ENCODE measurements at regions not wholly inside any gene's neighbourhood (a gene's known extent, or its start where the extent isn't known, plus 50 kb on each side); places are given as distances from the start of the nearest gene placed in this dataset.

- Histone ChIP-seq H3K27me3 (ENCODE audit: control insufficient read depth, insufficient read depth) (no peaks in the 10 kb centered on the region), H3K9me3 (ENCODE audit: control insufficient read depth, low read length) (no peaks in the 10 kb centered on the region), H3K27ac (ENCODE audit: low read length) (no peak overlapping the region), H3K4me1 (ENCODE audit: control insufficient read depth, insufficient read depth, low read length) (no peaks in the 10 kb centered on the region), H3K4me3 (ENCODE audit: low read length) (no peak overlapping the region)
- intact Hi-C loops (cut with DNase I): no loop called here
- no peak for ATAC-seq
- DNase-seq: no peak
These were observed 748.2 kb upstream of the CELF4 start for GRCh38 chr18:38313831-38314230.

- no peak for DNase-seq
- intact Hi-C loops (cut with DNase I): no loop called here
- Histone ChIP-seq H3K4me3 (ENCODE audit: low read length) (no peak overlapping the region), H3K27ac (ENCODE audit: low read length) (no peak overlapping the region), H3K9me3 (ENCODE audit: control insufficient read depth, low read length) (no peaks in the 10 kb centered on the region), H3K4me1 (ENCODE audit: control insufficient read depth, insufficient read depth, low read length) (no peaks in the 10 kb centered on the region), H3K27me3 (ENCODE audit: control insufficient read depth, insufficient read depth) (no peaks in the 10 kb centered on the region)
- WGBS: 37% methylated on average over 3 of the region's 3 CpGs
- no peak for ATAC-seq
These were observed 746.9 kb upstream of the CELF4 start for GRCh38 chr18:38312532-38312931.

- H3K27ac ChIP-seq (ENCODE audit: low read length): no peak overlapping the region
These were observed 745.3 kb upstream of the CELF4 start for GRCh38 chr18:38310936-38311335.

GRCh38 chr18:38307914-38308313, 742.3 kb upstream of the CELF4 start:
- intact Hi-C loops (cut with DNase I): no loop called here
- Histone ChIP-seq H3K9me3 (ENCODE audit: control insufficient read depth, low read length) (no peaks in the 10 kb centered on the region), H3K27me3 (ENCODE audit: control insufficient read depth, insufficient read depth) (no peaks in the 10 kb centered on the region), H3K4me1 (ENCODE audit: control insufficient read depth, insufficient read depth, low read length) (peaks cover 2% of the 10 kb centered on the region), H3K4me3 (ENCODE audit: low read length) (no peak overlapping the region), H3K27ac (ENCODE audit: low read length) (peak overlapping the region; percentile 53)
- ATAC-seq (peak; percentile 42 to 63), DNase-seq (peak in 1 of 3 donors; percentile 33)
- 55% methylated on average over 5 of the region's 5 CpGs for WGBS

More at GRCh38 chr18:38310936-38311335, 745.3 kb upstream of the CELF4 start:
- no peak overlapping the region for H3K4me3 ChIP-seq (ENCODE audit: low read length)
- no peaks in the 10 kb centered on the region for H3K27me3 ChIP-seq (ENCODE audit: control insufficient read depth, insufficient read depth)
- intact Hi-C loops (cut with DNase I): no loop called here
- H3K9me3 ChIP-seq (ENCODE audit: control insufficient read depth, low read length): no peaks in the 10 kb centered on the region
- DNase-seq: no peak
- WGBS: 74% methylated on average over 2 of the region's 2 CpGs
- no peak for ATAC-seq
- peaks cover 1% of the 10 kb centered on the region for H3K4me1 ChIP-seq (ENCODE audit: control insufficient read depth, insufficient read depth, low read length)

GRCh38 chr18:38305961-38306360, 740.4 kb upstream of the CELF4 start:
- Histone ChIP-seq H3K9me3 (ENCODE audit: control insufficient read depth, low read length) (no peaks in the 10 kb centered on the region), H3K27ac (ENCODE audit: low read length) (no peak overlapping the region), H3K4me1 (ENCODE audit: control insufficient read depth, insufficient read depth, low read length) (peaks cover 2% of the 10 kb centered on the region), H3K27me3 (ENCODE audit: control insufficient read depth, insufficient read depth) (no peaks in the 10 kb centered on the region), H3K4me3 (ENCODE audit: low read length) (no peak overlapping the region)
- ATAC-seq (no peak), DNase-seq (no peak)
- intact Hi-C loops (cut with DNase I): no loop called here
- WGBS: 79% methylated on average over 4 of the region's 4 CpGs

GRCh38 chr18:38301621-38302020, 736.0 kb upstream of the CELF4 start:
- intact Hi-C loops (cut with DNase I): no loop called here
- Histone ChIP-seq H3K9me3 (ENCODE audit: control insufficient read depth, low read length) (no peaks in the 10 kb centered on the region), H3K27me3 (ENCODE audit: control insufficient read depth, insufficient read depth) (no peaks in the 10 kb centered on the region), H3K4me1 (ENCODE audit: control insufficient read depth, insufficient read depth, low read length) (peaks cover 2% of the 10 kb centered on the region), H3K4me3 (ENCODE audit: low read length) (no peak overlapping the region), H3K27ac (ENCODE audit: low read length) (no peak overlapping the region)
- ATAC-seq: no peak
- DNase-seq: no peak

GRCh38 chr18:38297910-38298309, 732.3 kb upstream of the CELF4 start:
- intact Hi-C loops (cut with DNase I): no loop called here
- ATAC-seq (no peak), DNase-seq (no peak)
- no peaks in the 10 kb centered on the region for H3K9me3 ChIP-seq (ENCODE audit: control insufficient read depth, low read length)
- H3K27ac ChIP-seq (ENCODE audit: low read length): no peak overlapping the region
- no peaks in the 10 kb centered on the region for H3K27me3 ChIP-seq (ENCODE audit: control insufficient read depth, insufficient read depth)
- 80% methylated on average over 4 of the region's 4 CpGs for WGBS
- H3K4me3 ChIP-seq (ENCODE audit: low read length): no peak overlapping the region
- H3K4me1 ChIP-seq (ENCODE audit: control insufficient read depth, insufficient read depth, low read length): no peaks in the 10 kb centered on the region

- intact Hi-C loops (cut with DNase I): no loop called here
These were observed 724.6 kb upstream of the CELF4 start for GRCh38 chr18:38290229-38290628.

GRCh38 chr18:38284972-38285371, 719.4 kb upstream of the CELF4 start:
- no peak overlapping the region for H3K4me3 ChIP-seq (ENCODE audit: low read length)
- H3K27me3 ChIP-seq (ENCODE audit: control insufficient read depth, insufficient read depth): no peaks in the 10 kb centered on the region
- DNase-seq (no peak), ATAC-seq (no peak)
- no peaks in the 10 kb centered on the region for H3K9me3 ChIP-seq (ENCODE audit: control insufficient read depth, low read length)
- H3K4me1 ChIP-seq (ENCODE audit: control insufficient read depth, insufficient read depth, low read length): no peaks in the 10 kb centered on the region
- intact Hi-C loops (cut with DNase I): no loop called here
- H3K27ac ChIP-seq (ENCODE audit: low read length): no peak overlapping the region
- 64% methylated on average over 3 of the region's 3 CpGs for WGBS

More at GRCh38 chr18:38290229-38290628, 724.6 kb upstream of the CELF4 start:
- H3K27me3 ChIP-seq (ENCODE audit: control insufficient read depth, insufficient read depth): no peaks in the 10 kb centered on the region
- DNase-seq (no peak), ATAC-seq (no peak)
- no peak overlapping the region for H3K4me3 ChIP-seq (ENCODE audit: low read length)
- no peaks in the 10 kb centered on the region for H3K9me3 ChIP-seq (ENCODE audit: control insufficient read depth, low read length)
- WGBS: 83% methylated on average over 1 of the region's 1 CpG
- H3K4me1 ChIP-seq (ENCODE audit: control insufficient read depth, insufficient read depth, low read length): no peaks in the 10 kb centered on the region
- no peak overlapping the region for H3K27ac ChIP-seq (ENCODE audit: low read length)

- H3K9me3 ChIP-seq (ENCODE audit: control insufficient read depth, low read length): no peaks in the 10 kb centered on the region
- no peak overlapping the region for H3K4me3 ChIP-seq (ENCODE audit: low read length)
- DNase-seq (no peak), ATAC-seq (no peak)
- no peak overlapping the region for H3K27ac ChIP-seq (ENCODE audit: low read length)
- no peaks in the 10 kb centered on the region for H3K27me3 ChIP-seq (ENCODE audit: control insufficient read depth, insufficient read depth)
- no peaks in the 10 kb centered on the region for H3K4me1 ChIP-seq (ENCODE audit: control insufficient read depth, insufficient read depth, low read length)
- intact Hi-C loops (cut with DNase I): no loop called here
- WGBS: 91% methylated on average over 2 of the region's 2 CpGs
These were observed 697.5 kb upstream of the CELF4 start for GRCh38 chr18:38263066-38263465.

- intact Hi-C loops (cut with DNase I): no loop called here
- Histone ChIP-seq H3K9me3 (ENCODE audit: control insufficient read depth, low read length) (no peaks in the 10 kb centered on the region), H3K4me3 (ENCODE audit: low read length) (no peak overlapping the region), H3K27me3 (ENCODE audit: control insufficient read depth, insufficient read depth) (no peaks in the 10 kb centered on the region), H3K27ac (ENCODE audit: low read length) (no peak overlapping the region), H3K4me1 (ENCODE audit: control insufficient read depth, insufficient read depth, low read length) (no peaks in the 10 kb centered on the region)
- ATAC-seq (no peak), DNase-seq (no peak)
These were observed 697.1 kb upstream of the CELF4 start for GRCh38 chr18:38262661-38263060.

- intact Hi-C loops (cut with DNase I): no loop called here
- Histone ChIP-seq H3K4me1 (ENCODE audit: control insufficient read depth, insufficient read depth, low read length) (no peaks in the 10 kb centered on the region), H3K9me3 (ENCODE audit: control insufficient read depth, low read length) (no peaks in the 10 kb centered on the region), H3K27me3 (ENCODE audit: control insufficient read depth, insufficient read depth) (no peaks in the 10 kb centered on the region), H3K27ac (ENCODE audit: low read length) (no peak overlapping the region), H3K4me3 (ENCODE audit: low read length) (no peak overlapping the region)
- 41% methylated on average over 4 of the region's 4 CpGs for WGBS
- DNase-seq (no peak), ATAC-seq (no peak)
These were observed 692.1 kb upstream of the CELF4 start for GRCh38 chr18:38257661-38258060.
